H9 (cell line): ENCODE measurements at regions not wholly inside any gene's neighbourhood (a gene's known extent, or its start where the extent isn't known, plus 50 kb on each side); places are given as distances from the start of the nearest gene placed in this dataset.

ENCODE experiments used
- DNase-seq: peaks from one replicate; pipeline ENCODE4 v3.0.0-alpha.2; 2017
- H2AFZ ChIP-seq: one replicate; pipeline ENCODE4 v1.6.1; 2013; ENCODE audit warnings: mild to moderate bottlenecking, low read length, control low read depth, moderate library complexity
- H2AK5ac ChIP-seq: 2 replicates; pipeline ENCODE4 v1.6.1; 2013; ENCODE audit warnings: low read length, control low read depth, mixed read lengths; ENCODE audit not compliant: insufficient read length
- H2BK120ac ChIP-seq: one replicate; pipeline ENCODE4 v1.6.1; 2013; ENCODE audit warnings: low read depth, mild to moderate bottlenecking, low read length, control low read depth, inconsistent platforms; ENCODE audit not compliant: poor library complexity, severe bottlenecking
- H2BK12ac ChIP-seq: 2 replicates; pipeline ENCODE4 v1.6.1; 2013; ENCODE audit warnings: low read length, control low read depth, mixed read lengths, low read depth; ENCODE audit not compliant: insufficient read length
- H2BK15ac ChIP-seq: 2 replicates; pipeline ENCODE4 v1.6.1; 2013; ENCODE audit warnings: low read depth, low read length, control low read depth
- H2BK20ac ChIP-seq: one replicate; pipeline ENCODE4 v1.6.1; 2013; ENCODE audit warnings: low read depth, mild to moderate bottlenecking, low read length, control low read depth, inconsistent platforms; ENCODE audit not compliant: poor library complexity, severe bottlenecking
- H2BK5ac ChIP-seq: 2 replicates; pipeline ENCODE4 v1.6.1; 2013; ENCODE audit warnings: low read length, control low read depth, mixed read lengths; ENCODE audit not compliant: insufficient read length
- H3K14ac ChIP-seq: 2 replicates; pipeline ENCODE4 v1.6.1; 2013; ENCODE audit warnings: low read length, control low read depth; ENCODE audit not compliant: insufficient read depth
- H3K18ac ChIP-seq: 2 replicates; pipeline ENCODE4 v1.6.1; 2013; ENCODE audit warnings: low read depth, mild to moderate bottlenecking, mixed read lengths, low read length, control low read depth; ENCODE audit not compliant: insufficient read length
- H3K23ac ChIP-seq: 2 replicates; pipeline ENCODE4 v1.6.1; 2013; ENCODE audit warnings: low read length, control low read depth, mixed read lengths, low read depth; ENCODE audit not compliant: insufficient read length
- H3K23me2 ChIP-seq: 2 replicates; pipeline ENCODE4 v1.6.1; 2013; ENCODE audit warnings: low read depth, mild to moderate bottlenecking, mixed read lengths, low read length, control low read depth; ENCODE audit not compliant: insufficient read length, poor library complexity, severe bottlenecking
- H3K27ac ChIP-seq: 2 replicates; pipeline ENCODE4 v1.5.1; 2013; ENCODE audit warnings: low read length, control low read depth, mixed read lengths, low read depth; ENCODE audit not compliant: insufficient read length
- H3K27me3 ChIP-seq: 2 replicates; pipeline ENCODE4 v1.6.1; 2013; ENCODE audit warnings: low read length, control low read depth, inconsistent platforms; ENCODE audit not compliant: insufficient read depth
- H3K4ac ChIP-seq: 2 replicates; pipeline ENCODE4 v1.6.1; 2013; ENCODE audit warnings: low read depth, mild to moderate bottlenecking, control low read depth, inconsistent platforms, low read length, moderate library complexity
- H3K4me1 ChIP-seq: 2 replicates; pipeline ENCODE4 v1.6.1; 2013; ENCODE audit warnings: low read length, control low read depth, inconsistent platforms; ENCODE audit not compliant: insufficient read depth
- H3K4me2 ChIP-seq: 2 replicates; pipeline ENCODE4 v1.6.1; 2013; ENCODE audit warnings: low read length, control low read depth, mixed read lengths; ENCODE audit not compliant: insufficient read length, insufficient read depth
- H3K56ac ChIP-seq: 2 replicates; pipeline ENCODE4 v1.6.1; 2013; ENCODE audit warnings: low read depth, mild to moderate bottlenecking, mixed read lengths, low read length, control low read depth; ENCODE audit not compliant: insufficient read length
- H3K79me1 ChIP-seq: 2 replicates; pipeline ENCODE4 v1.6.1; 2013; ENCODE audit warnings: low read depth, mild to moderate bottlenecking, moderate library complexity, low read length, control low read depth, inconsistent platforms; ENCODE audit not compliant: insufficient read depth, poor library complexity, severe bottlenecking
- H3K79me2 ChIP-seq: 2 replicates; pipeline ENCODE4 v1.6.1; 2013; ENCODE audit warnings: low read length, control low read depth, inconsistent platforms; ENCODE audit not compliant: insufficient read depth
- H3K9ac ChIP-seq: 2 replicates; pipeline ENCODE4 v1.6.1; 2013; ENCODE audit warnings: low read length, control low read depth, mixed read lengths; ENCODE audit not compliant: insufficient read length; ENCODE audit errors: extremely low read depth
- H3K9me3 ChIP-seq: one replicate; pipeline ENCODE4 v1.6.1; 2013; ENCODE audit warnings: low read depth, low read length, inconsistent platforms; ENCODE audit not compliant: control insufficient read depth
- H3T11ph ChIP-seq: one replicate; pipeline ENCODE4 v1.6.1; 2013; ENCODE audit warnings: mild to moderate bottlenecking, low read length, control low read depth, inconsistent platforms
- H4K20me1 ChIP-seq: one replicate; pipeline ENCODE4 v1.6.1; 2013; ENCODE audit not compliant: control insufficient read depth, insufficient read length, insufficient read depth
- H4K5ac ChIP-seq: 2 replicates; pipeline ENCODE4 v1.6.1; 2013; ENCODE audit warnings: low read depth, mild to moderate bottlenecking, mixed read lengths, low read length, control low read depth; ENCODE audit not compliant: insufficient read length
- H4K8ac ChIP-seq: replicated peaks from 2 replicates; pipeline ENCODE4 v1.6.1; 2013; ENCODE audit warnings: low read length, control low read depth, mixed read lengths, low read depth; ENCODE audit not compliant: insufficient read length
- H4K91ac ChIP-seq: 2 replicates; pipeline ENCODE4 v1.6.1; 2013; ENCODE audit warnings: low read depth, mild to moderate bottlenecking, moderate library complexity, mixed read lengths, low read length, control low read depth; ENCODE audit not compliant: insufficient read length
- H3K27ac Mint-ChIP-seq, 3 experiments: 2 replicates in 2 of 3; 3 replicates in 1 of 3; pipeline ENCODE4 v1.8.0; 2020 to 2021; ENCODE audit warnings: mixed read lengths in 3 of 3, mild to moderate bottlenecking in 1 of 3, moderate library complexity in 1 of 3
- H3K27me3 Mint-ChIP-seq: 2 replicates; pipeline ENCODE4 v1.8.0; 2021; ENCODE audit warnings: low read depth, mild to moderate bottlenecking, moderate library complexity, mixed read lengths
- H3K36me3 Mint-ChIP-seq, 3 experiments: 2 replicates in 2 of 3; 3 replicates in 1 of 3; pipeline ENCODE4 v1.8.0; 2020 to 2021; ENCODE audit warnings: low read depth in 3 of 3, mixed read lengths in 3 of 3; ENCODE audit not compliant: insufficient read depth in 1 of 3
- H3K4me1 Mint-ChIP-seq, 2 experiments: 2 replicates each; pipeline ENCODE4 v1.8.0; 2020; ENCODE audit warnings: mixed read lengths in 2 of 2
- H3K4me3 Mint-ChIP-seq, 2 experiments: 2 replicates in 1 of 2; 3 replicates in 1 of 2; pipeline ENCODE4 v1.8.0; 2020 to 2021; ENCODE audit warnings: mild to moderate bottlenecking in 2 of 2, mixed read lengths in 2 of 2, moderate library complexity in 1 of 2
- H3K9me3 Mint-ChIP-seq, 2 experiments: 2 replicates in 1 of 2; 3 replicates in 1 of 2; pipeline ENCODE4 v1.8.0; 2020; ENCODE audit warnings: mild to moderate bottlenecking in 2 of 2, mixed read lengths in 2 of 2, moderate library complexity in 1 of 2
- CTCF ChIP-seq: fragments of 200-600 bp; sonication (generic); conservative IDR thresholded peaks from 3 replicates; pipeline ENCODE4 v1.8.0; 2021; ENCODE audit warnings: antibody characterized with exemption, mild to moderate bottlenecking
- WGBS: extraction: QIAGEN DNeasy Blood & Tissue Kit; methylation state at CpG from one replicate; pipeline ENCODE4 v1.1.7; 2013; ENCODE audit warnings: missing lambda C conversion rate, low lambda C conversion rate, mixed read lengths; ENCODE audit not compliant: insufficient read length; ENCODE audit errors: extremely low coverage; 5-methylcytosine and 5-hydroxymethylcytosine counted together

DNA sequence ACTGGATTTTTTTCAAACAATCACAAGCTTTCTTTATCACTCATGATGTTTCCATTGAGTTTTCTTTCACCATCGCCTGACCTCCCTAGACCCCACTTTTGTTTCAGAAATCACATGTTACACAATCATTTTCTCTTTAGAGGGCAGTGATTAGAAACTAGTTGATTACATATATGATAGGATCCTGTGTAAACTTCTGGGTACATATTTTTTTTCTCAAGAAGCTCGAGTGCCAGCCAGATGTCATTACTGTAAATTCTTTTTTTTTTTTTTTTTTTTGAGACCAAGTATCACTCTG is 62.4 kb upstream of the PSMA6 start:
- H3K27ac Mint-ChIP-seq, result no peak overlapping the region
- H2BK20ac ChIP-seq, result no peak overlapping the region
- no peak overlapping the region for H3K4me3 Mint-ChIP-seq
- no peak overlapping the region for H3K56ac ChIP-seq
- no peak overlapping the region for H2AFZ ChIP-seq
- H3K9me3 Mint-ChIP-seq, result no peaks in the 10 kb centered on the region
- H3K9me3 ChIP-seq, result no peaks in the 10 kb centered on the region
- no peaks in the 10 kb centered on the region for H4K20me1 ChIP-seq
- DNase-seq, result no peak
- no peak overlapping the region for H4K8ac ChIP-seq
- H3T11ph ChIP-seq, result no peak overlapping the region
- no peak overlapping the region for H2BK12ac ChIP-seq
- no peak overlapping the region for H3K4ac ChIP-seq
- no peak overlapping the region for H2BK5ac ChIP-seq
- no peak overlapping the region for H3K14ac ChIP-seq
- H2BK15ac ChIP-seq, result no peak overlapping the region
- no peak overlapping the region for H4K5ac ChIP-seq
- no peaks in the 10 kb centered on the region for H3K27me3 Mint-ChIP-seq
- no peak overlapping the region for H4K91ac ChIP-seq
- no peak overlapping the region for H2AK5ac ChIP-seq
- H3K4me1 Mint-ChIP-seq, result no peaks in the 10 kb centered on the region
- H3K4me2 ChIP-seq, result no peak overlapping the region
- H2BK120ac ChIP-seq, result no peak overlapping the region
- no peak overlapping the region for H3K23ac ChIP-seq
- no peaks in the 10 kb centered on the region for H3K27me3 ChIP-seq
- no peaks in the 10 kb centered on the region; a peak in 1 of 7 replicates for H3K36me3 Mint-ChIP-seq
- no peaks in the 10 kb centered on the region for H3K4me1 ChIP-seq
- H3K27ac ChIP-seq, result no peak overlapping the region
- H3K9ac ChIP-seq, result no peak overlapping the region
- H3K79me1 ChIP-seq, result no peaks in the 10 kb centered on the region
- H3K79me2 ChIP-seq, result no peaks in the 10 kb centered on the region
- H3K23me2 ChIP-seq, result no peaks in the 10 kb centered on the region
- no CpG with 5 or more reads among the region's 2 CpGs for WGBS
- H3K18ac ChIP-seq, result no peak overlapping the region
- TF ChIP-seq CTCF, result no peak
